ENCODE measurements at regions not wholly inside any gene's neighbourhood (a gene's known extent, or its start where the extent isn't known, plus 50 kb on each side); places are given as distances from the start of the nearest gene placed in this dataset.

GRCh38 chr1:29513357-29513756, 277.0 kb downstream of the PTPRU start:
- TF ChIP-seq CTCF (IDR thresholded peaks at IDR 0.05) (peak; percentile 62), EZH2 (IDR thresholded peaks at IDR 0.05) (no peak)

Measured in neural progenitor cell (in vitro differentiated cells).